ENCODE measurements at regions not wholly inside any gene's neighbourhood (a gene's known extent, or its start where the extent isn't known, plus 50 kb on each side); places are given as distances from the start of the nearest gene placed in this dataset.

DNA sequence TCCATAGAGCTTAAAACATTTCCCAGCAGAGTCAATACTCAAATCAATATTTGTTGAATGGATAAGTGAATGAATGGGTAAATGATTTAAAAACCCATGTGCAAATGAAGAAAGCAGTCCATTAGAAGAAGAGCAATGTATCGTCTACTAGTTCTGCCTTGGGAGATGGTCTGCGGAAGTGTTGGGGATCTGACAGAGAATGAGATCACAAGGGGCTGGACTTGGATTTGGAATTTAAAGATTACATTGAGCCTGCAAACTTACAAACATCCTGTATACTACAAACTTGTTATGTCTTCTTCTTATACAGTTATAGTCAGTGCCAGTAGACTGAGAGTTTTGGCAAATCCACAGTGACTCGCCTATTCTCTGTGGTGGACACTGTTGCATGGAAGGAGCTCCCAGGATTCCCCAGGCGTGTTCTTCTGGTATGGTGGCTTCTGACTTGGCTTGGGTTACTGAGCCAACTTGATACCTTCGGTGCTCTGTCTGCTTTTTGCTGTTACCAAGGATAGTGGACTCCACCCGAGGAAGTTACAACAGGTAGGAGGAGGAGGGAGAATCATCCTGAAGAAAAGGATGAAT lies 163.3 kb upstream of the SERPINE2 start:
- H3K27ac ChIP-seq (ENCODE audit: low read depth): no peak overlapping the region
- no peaks in the 10 kb centered on the region for H3K36me3 ChIP-seq (ENCODE audit: insufficient read depth)
- H3K4me1 ChIP-seq (ENCODE audit: insufficient read depth): no peaks in the 10 kb centered on the region
- Mint-ChIP-seq H3K36me3 (ENCODE audit: low read depth) (no peaks in the 10 kb centered on the region), H3K27ac (no peak overlapping the region), H3K27me3 (ENCODE audit: insufficient read depth, low read depth, poor library complexity) (no peaks in the 10 kb centered on the region), H3K4me1 (no peaks in the 10 kb centered on the region), H3K9me3 (no peaks in the 10 kb centered on the region), H3K4me3 (no peak overlapping the region)
- no peak for DNase-seq (ENCODE audit: low spot score)
- TF ChIP-seq, protein P1, sequence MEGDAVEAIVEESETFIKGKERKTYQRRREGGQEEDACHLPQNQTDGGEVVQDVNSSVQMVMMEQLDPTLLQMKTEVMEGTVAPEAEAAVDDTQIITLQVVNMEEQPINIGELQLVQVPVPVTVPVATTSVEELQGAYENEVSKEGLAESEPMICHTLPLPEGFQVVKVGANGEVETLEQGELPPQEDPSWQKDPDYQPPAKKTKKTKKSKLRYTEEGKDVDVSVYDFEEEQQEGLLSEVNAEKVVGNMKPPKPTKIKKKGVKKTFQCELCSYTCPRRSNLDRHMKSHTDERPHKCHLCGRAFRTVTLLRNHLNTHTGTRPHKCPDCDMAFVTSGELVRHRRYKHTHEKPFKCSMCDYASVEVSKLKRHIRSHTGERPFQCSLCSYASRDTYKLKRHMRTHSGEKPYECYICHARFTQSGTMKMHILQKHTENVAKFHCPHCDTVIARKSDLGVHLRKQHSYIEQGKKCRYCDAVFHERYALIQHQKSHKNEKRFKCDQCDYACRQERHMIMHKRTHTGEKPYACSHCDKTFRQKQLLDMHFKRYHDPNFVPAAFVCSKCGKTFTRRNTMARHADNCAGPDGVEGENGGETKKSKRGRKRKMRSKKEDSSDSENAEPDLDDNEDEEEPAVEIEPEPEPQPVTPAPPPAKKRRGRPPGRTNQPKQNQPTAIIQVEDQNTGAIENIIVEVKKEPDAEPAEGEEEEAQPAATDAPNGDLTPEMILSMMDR (conservative IDR thresholded peaks at IDR 0.05; ENCODE audit: low read depth in 2 of 2): no peak
- TF ChIP-seq EZH2phosphoT487 (IDR thresholded peaks at IDR 0.05; ENCODE audit: unreplicated experiment) (no peak), ZNF331 (CRISPR knock-in tag; IDR thresholded peaks at IDR 0.05; ENCODE audit: low read depth) (no peak), CREB1 (CRISPR knock-in tag; IDR thresholded peaks at IDR 0.05; ENCODE audit: low read depth) (no peak), NANOG (IDR thresholded peaks at IDR 0.05; ENCODE audit: borderline replicate concordance) (no peak), JUNB (IDR thresholded peaks at IDR 0.05; ENCODE audit: unreplicated experiment) (no peak), STAT1 (IDR thresholded peaks at IDR 0.05; ENCODE audit: unreplicated experiment) (no peak), ZNF114 (CRISPR knock-in tag; IDR thresholded peaks at IDR 0.05) (no peak), POLR2AphosphoS5 (IDR thresholded peaks at IDR 0.05; ENCODE audit: low read depth) (no peak), EZH2 (IDR thresholded peaks at IDR 0.05; ENCODE audit: low read depth, unreplicated experiment) (no peak)
- TF ChIP-seq, protein P2, sequence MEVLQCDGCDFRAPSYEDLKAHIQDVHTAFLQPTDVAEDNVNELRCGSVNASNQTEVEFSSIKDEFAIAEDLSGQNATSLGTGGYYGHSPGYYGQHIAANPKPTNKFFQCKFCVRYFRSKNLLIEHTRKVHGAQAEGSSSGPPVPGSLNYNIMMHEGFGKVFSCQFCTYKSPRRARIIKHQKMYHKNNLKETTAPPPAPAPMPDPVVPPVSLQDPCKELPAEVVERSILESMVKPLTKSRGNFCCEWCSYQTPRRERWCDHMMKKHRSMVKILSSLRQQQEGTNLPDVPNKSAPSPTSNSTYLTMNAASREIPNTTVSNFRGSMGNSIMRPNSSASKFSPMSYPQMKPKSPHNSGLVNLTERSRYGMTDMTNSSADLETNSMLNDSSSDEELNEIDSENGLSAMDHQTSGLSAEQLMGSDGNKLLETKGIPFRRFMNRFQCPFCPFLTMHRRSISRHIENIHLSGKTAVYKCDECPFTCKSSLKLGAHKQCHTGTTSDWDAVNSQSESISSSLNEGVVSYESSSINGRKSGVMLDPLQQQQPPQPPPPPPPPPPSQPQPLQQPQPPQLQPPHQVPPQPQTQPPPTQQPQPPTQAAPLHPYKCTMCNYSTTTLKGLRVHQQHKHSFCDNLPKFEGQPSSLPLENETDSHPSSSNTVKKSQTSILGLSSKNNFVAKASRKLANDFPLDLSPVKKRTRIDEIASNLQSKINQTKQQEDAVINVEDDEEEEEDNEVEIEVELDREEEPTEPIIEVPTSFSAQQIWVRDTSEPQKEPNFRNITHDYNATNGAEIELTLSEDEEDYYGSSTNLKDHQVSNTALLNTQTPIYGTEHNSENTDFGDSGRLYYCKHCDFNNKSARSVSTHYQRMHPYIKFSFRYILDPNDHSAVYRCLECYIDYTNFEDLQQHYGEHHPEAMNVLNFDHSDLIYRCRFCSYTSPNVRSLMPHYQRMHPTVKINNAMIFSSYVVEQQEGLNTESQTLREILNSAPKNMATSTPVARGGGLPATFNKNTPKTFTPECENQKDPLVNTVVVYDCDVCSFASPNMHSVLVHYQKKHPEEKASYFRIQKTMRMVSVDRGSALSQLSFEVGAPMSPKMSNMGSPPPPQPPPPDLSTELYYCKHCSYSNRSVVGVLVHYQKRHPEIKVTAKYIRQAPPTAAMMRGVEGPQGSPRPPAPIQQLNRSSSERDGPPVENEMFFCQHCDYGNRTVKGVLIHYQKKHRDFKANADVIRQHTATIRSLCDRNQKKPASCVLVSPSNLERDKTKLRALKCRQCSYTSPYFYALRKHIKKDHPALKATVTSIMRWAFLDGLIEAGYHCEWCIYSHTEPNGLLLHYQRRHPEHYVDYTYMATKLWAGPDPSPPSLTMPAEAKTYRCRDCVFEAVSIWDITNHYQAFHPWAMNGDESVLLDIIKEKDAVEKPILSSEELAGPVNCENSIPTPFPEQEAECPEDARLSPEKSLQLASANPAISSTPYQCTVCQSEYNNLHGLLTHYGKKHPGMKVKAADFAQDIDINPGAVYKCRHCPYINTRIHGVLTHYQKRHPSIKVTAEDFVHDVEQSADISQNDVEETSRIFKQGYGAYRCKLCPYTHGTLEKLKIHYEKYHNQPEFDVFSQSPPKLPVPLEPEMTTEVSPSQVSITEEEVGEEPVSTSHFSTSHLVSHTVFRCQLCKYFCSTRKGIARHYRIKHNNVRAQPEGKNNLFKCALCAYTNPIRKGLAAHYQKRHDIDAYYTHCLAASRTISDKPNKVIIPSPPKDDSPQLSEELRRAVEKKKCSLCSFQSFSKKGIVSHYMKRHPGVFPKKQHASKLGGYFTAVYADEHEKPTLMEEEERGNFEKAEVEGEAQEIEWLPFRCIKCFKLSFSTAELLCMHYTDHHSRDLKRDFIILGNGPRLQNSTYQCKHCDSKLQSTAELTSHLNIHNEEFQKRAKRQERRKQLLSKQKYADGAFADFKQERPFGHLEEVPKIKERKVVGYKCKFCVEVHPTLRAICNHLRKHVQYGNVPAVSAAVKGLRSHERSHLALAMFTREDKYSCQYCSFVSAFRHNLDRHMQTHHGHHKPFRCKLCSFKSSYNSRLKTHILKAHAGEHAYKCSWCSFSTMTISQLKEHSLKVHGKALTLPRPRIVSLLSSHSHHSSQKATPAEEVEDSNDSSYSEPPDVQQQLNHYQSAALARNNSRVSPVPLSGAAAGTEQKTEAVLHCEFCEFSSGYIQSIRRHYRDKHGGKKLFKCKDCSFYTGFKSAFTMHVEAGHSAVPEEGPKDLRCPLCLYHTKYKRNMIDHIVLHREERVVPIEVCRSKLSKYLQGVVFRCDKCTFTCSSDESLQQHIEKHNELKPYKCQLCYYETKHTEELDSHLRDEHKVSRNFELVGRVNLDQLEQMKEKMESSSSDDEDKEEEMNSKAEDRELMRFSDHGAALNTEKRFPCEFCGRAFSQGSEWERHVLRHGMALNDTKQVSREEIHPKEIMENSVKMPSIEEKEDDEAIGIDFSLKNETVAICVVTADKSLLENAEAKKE (CRISPR knock-in tag; IDR thresholded peaks at IDR 0.05): no peak
- TF ChIP-seq, protein P3, sequence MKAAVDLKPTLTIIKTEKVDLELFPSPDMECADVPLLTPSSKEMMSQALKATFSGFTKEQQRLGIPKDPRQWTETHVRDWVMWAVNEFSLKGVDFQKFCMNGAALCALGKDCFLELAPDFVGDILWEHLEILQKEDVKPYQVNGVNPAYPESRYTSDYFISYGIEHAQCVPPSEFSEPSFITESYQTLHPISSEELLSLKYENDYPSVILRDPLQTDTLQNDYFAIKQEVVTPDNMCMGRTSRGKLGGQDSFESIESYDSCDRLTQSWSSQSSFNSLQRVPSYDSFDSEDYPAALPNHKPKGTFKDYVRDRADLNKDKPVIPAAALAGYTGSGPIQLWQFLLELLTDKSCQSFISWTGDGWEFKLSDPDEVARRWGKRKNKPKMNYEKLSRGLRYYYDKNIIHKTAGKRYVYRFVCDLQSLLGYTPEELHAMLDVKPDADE (IDR thresholded peaks at IDR 0.05): no peak
- TF ChIP-seq, protein P4, sequence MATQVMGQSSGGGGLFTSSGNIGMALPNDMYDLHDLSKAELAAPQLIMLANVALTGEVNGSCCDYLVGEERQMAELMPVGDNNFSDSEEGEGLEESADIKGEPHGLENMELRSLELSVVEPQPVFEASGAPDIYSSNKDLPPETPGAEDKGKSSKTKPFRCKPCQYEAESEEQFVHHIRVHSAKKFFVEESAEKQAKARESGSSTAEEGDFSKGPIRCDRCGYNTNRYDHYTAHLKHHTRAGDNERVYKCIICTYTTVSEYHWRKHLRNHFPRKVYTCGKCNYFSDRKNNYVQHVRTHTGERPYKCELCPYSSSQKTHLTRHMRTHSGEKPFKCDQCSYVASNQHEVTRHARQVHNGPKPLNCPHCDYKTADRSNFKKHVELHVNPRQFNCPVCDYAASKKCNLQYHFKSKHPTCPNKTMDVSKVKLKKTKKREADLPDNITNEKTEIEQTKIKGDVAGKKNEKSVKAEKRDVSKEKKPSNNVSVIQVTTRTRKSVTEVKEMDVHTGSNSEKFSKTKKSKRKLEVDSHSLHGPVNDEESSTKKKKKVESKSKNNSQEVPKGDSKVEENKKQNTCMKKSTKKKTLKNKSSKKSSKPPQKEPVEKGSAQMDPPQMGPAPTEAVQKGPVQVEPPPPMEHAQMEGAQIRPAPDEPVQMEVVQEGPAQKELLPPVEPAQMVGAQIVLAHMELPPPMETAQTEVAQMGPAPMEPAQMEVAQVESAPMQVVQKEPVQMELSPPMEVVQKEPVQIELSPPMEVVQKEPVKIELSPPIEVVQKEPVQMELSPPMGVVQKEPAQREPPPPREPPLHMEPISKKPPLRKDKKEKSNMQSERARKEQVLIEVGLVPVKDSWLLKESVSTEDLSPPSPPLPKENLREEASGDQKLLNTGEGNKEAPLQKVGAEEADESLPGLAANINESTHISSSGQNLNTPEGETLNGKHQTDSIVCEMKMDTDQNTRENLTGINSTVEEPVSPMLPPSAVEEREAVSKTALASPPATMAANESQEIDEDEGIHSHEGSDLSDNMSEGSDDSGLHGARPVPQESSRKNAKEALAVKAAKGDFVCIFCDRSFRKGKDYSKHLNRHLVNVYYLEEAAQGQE (IDR thresholded peaks at IDR 0.05; ENCODE audit: unreplicated experiment): no peak
- no peak for ATAC-seq
- no peak overlapping the region for H3K4me3 ChIP-seq
- no peaks in the 10 kb centered on the region for H3K79me2 ChIP-seq (replicated peaks; ENCODE audit: insufficient read depth)
- H3K27me3 ChIP-seq (ENCODE audit: insufficient read depth): no peaks in the 10 kb centered on the region
- H4K20me1 ChIP-seq (replicated peaks; ENCODE audit: insufficient read depth): no peaks in the 10 kb centered on the region
- no peaks in the 10 kb centered on the region for H3F3A ChIP-seq (replicated peaks; ENCODE audit: low read depth)
- no peak overlapping the region for H2AFZ ChIP-seq
- no peak overlapping the region for H3K4me2 ChIP-seq
- peaks cover 18% of the 10 kb centered on the region for H3K9me2 ChIP-seq (ENCODE audit: insufficient read depth)
